HG02884 (cell line): ENCODE measurements at regions not wholly inside any gene's neighbourhood (a gene's known extent, or its start where the extent isn't known, plus 50 kb on each side); places are given as distances from the start of the nearest gene placed in this dataset.
"Not testable (repeated sequence)": the region's sequence is repeated elsewhere in the genome, so short reads cannot be mapped to it uniquely, and the experiment has no call there.

Experiments used
- ATAC-seq: cut with Tn5 transposase; IDR thresholded peaks from one replicate; pipeline ENCODE4 v1.9.1; 2021; ENCODE audit warnings: mild to moderate bottlenecking, moderate library complexity; ENCODE audit not compliant: unreplicated experiment

DNA sequence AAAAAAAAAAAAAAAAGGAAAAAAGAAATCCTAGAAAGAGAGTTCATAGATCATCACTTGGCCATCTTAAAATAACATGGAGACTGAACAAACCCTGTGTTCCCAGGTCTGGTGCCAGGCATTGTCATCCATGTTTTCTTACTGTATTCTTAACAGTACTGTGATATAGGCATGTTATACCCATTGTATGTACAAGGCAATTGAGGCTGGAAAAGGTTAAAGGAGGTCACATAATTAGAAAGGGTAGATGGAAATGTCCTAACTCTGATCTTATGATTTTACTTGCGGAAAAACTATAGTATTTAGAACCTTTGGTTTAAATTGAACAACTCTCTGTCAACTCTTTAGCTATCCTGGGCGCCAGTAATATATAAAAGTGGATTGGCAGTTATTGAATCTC, 478.2 kb upstream of the RGS6 start:
- no peak for ATAC-seq

DNA sequence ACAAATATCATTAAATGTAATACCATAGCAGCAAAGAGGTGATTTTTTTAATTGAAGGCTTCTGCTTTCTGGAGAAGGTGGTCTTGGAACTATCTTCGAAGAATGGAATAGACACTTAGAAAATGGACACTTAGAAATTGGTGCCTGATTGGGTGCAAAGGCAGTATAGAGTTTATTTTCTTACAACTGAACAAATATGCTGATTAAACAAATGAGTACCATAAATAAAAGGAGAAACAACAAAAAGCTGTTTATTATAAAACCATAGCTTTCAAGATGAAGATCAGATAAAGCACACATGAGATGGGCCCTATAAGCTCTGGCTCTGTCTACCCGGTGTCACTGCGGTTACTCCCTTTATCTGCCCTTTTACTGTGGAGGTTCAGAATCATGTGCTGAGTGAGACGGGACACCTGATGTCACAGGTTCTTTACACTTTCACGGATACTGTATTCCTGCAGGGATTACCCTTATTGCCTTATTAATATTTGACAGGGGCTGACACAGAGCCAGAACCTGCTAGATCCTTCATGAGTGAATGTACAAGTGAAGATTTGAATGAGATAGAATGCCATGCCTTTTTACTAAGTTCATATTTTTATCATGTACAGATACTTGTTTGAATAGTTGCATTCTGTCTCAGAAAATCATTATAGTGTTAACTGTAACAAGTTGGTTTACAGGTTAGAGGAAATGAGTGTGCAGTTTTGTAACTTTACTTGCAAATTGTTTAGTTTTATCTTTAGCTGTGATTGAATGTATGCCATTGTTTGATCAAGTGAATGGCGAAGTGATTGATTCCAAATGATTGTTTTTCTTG, 477.5 kb upstream of the RGS6 start:
- no peak for ATAC-seq

GRCh38 chr14:71460091-71460490, 472.1 kb upstream of the RGS6 start:
- ATAC-seq, result no peak

GRCh38 chr14:71461617-71462016, 470.6 kb upstream of the RGS6 start:
- ATAC-seq, result not testable (repeated sequence)

GRCh38 chr14:71463807-71464206, 468.4 kb upstream of the RGS6 start:
- no peak for ATAC-seq

DNA sequence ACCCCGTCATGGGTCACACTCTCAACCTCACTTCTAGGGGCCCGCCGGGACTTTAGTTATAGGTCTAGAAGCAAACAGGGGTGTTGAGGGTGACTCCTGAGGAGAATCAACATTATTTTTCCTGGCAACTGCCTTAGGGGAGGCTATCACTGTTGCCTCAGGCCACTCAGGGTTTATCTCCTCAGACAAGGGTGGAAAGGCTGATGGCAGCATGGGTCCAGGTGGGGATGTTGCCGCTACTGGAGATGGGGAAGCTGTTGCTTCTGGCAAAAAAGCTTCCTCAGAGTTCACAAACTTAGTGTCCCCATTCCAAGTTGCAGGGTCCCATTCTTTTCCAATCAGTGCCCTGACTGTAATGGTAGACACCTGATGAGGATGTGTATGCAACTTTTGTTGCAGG, 467.4 kb upstream of the RGS6 start:
- ATAC-seq, result no peak

DNA sequence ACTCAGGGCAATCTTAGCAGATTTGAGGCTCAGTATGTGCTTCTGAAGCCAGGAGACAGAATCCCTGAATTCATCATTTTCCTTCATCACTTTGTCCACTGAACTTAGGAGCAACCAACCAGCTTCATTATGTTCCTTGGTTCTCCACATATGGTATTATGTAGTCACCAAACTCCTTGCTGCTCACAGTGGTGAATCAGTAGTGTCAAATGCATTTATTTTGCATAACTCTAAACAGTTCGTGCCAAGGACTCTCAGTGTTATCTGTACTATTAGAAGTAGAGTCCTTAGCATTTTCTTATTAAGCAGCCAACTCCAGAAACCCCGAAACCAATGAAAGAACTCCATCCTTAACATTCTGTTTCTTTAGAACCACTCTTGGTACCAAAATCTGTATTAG, 466.9 kb upstream of the RGS6 start:
- no peak for ATAC-seq

GRCh38 chr14:71466251-71466650, 466.0 kb upstream of the RGS6 start:
- no peak for ATAC-seq

DNA sequence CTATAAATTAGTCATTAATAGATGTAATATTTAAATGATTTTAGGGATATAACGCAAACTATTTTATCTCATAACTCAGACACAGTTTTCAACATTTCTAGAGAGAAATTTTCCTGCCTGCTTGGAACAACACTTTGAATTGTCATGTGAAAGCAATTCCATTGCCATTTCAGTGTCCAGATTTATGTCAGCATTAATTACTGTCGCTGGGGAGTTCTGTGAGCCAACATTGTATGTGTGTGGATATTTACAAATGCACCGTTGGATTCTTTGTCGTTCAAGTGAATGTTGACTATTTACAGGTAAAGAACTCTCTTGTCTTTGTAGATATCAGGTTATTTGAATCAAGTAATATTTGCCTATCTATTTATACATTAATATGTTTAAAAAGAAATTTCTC, 465.3 kb upstream of the RGS6 start:
- ATAC-seq, result no peak

GRCh38 chr14:71467361-71467811, 464.8 kb upstream of the RGS6 start:
- ATAC-seq, result no peak

GRCh38 chr14:71468701-71469100, 463.5 kb upstream of the RGS6 start:
- no peak for ATAC-seq

- ATAC-seq, result no peak
Measured at GRCh38 chr14:71469643-71470335, 462.4 kb upstream of the RGS6 start.

- ATAC-seq, result no peak
Measured at GRCh38 chr14:71471634-71472355, 460.4 kb upstream of the RGS6 start.

DNA sequence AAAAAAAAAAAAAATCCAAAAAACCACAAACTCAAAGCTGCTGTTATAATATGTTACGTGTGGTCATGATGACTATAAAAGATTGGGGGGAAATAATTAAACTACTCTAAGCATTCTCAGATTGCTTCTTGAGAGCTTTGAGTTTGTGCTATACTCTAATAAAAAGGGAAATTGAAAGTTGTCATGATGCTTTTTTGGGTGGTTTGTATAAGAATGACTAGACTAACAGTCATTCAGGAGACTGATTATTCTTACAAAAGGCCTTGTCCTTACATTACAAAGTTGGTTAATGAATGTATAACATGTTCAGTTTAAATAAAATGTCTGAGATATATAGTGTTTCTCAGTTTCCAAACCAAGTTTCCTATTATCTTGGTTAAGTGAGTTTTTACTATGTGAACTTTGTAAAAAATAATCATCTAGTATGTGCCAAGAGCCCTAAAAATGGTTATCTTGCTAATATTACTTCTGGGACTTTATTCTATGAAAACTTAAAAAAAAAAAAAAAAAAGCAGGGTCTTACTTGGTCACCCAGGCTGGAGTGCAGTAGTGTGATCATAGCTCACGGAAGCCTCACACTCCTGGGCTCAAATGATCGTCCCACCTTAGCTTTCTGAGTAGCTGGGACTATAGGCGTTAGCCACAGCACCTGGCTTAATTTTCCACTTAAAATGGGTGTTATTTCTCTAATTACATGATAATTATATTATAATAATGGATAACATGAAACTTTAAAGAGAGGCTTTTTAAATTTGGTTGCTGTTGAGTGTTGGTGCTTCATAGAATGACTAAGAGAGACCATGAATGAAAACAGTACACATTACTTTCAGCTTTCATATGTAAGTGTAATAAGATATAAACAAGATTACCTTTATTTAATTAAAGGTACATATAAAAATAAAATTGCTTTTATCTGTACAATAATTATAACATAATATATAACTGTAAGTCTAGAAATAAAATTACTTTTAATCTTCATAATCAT, 459.6 kb upstream of the RGS6 start:
- no peak for ATAC-seq

- ATAC-seq, result no peak
Measured at GRCh38 chr14:71473843-71474242, 458.4 kb upstream of the RGS6 start.

DNA sequence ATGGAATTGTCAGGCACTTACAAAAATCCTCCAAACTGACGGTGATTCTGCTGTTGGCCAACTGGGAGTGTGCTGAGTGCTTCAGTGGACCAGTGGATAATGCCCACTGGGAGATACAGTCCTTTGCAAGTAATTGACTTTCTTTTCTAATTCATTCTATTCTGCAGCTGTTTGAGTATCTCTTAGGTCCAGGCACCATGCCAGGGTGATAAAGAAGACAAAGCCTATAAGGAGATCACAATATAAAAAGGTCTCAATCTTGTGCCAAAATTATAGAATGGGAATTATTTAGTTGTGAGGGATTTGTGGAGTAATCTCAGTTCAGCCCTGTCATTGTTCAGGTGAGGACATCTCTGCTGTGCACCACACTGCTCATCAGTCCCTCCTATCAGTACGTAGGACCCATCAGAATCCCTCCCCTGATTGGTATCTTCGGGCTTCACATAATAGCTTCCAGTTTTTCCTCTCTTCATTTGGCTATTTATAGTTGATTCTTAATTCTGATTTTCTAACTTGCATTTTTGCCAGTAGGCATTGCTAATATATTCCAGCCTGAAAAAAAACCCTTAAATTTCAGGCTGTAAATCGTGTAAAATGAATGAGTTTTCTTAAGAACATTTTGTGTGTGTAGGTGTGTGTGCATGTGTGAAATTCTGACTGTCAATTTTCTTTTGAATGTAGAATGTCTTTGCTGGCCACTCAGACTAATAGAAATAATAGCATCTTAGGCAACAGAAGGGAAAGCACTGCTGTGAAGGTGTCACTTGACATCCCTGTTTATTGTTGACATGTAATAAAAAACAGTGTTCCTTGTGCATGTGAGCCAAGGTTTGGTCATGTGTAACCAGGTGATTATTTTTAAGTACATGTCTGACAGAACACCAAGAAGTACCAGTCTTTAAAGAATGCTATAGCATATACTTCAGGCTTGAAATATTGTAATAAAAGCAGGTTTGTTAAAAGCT, 457.6 kb upstream of the RGS6 start:
- ATAC-seq, result no peak

DNA sequence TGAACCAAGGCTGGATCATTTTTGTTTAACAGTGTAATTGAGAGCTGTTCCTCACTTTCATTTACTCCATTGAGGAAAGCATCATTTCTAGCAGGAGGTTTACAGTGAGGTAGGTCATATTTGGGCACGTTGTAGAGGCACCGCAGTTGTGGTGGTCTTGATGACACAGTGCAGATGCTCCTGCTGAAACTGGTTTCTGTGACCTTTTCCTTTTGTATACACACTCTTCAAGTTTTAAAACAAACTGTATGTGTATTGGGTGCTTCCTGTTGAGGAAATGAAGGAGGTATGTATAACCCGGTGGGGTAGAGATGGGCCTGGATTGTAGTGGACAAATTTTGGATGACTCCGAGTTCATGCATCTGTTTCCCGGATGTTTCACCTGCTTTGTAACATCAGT, 456.3 kb upstream of the RGS6 start:
- no peak for ATAC-seq

DNA sequence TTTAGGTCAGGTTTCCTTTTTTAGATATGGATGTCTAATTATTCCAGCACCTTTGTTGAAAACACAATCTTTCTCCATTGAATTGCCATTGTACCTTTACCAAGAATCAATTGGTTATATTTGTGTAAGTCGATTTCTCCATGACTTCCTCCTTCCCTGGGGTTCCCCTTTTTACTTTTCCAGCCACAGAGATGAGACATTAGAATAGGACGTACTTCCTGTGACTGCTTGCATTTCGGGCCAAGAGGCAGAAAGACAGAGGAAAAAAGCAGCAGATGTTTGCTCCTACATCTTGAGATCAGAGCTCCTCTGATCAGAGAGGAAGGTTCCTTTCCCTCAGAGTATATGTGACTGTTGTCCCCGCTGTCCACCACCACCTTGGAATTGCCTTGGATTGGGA, 453.7 kb upstream of the RGS6 start:
- no peak for ATAC-seq

DNA sequence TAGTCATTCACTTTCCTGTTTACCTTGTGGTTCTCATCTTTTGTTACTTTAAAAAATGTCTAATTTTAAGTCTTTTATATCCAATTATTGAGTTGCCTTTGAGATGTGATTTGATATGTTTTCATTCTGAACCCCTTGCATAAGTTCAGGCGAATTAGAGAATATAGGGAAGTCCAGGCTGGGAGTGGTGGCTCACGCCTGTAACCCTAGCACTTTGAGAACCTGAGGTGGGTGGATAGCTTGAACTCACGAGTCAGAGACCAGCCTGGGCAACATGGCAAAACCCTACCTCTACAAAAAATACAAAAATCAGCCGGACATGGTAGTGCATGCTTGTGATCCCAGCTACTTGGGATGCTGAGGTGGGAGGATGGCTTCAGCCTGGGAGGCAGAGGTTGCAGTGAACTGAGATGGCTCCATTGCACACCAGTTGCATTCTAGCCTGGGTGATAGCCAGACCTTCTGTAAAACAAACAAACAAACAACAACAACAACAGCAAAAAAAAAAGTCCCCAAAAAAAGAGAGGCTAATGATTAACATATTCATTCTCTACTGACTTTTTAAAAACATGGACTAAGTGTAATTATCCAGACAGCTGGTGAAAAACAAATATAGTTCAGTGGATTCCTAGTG, 451.1 kb upstream of the RGS6 start:
- ATAC-seq, result no peak
